GM23248 (cell line): ENCODE measurements at regions not wholly inside any gene's neighbourhood (a gene's known extent, or its start where the extent isn't known, plus 50 kb on each side); places are given as distances from the start of the nearest gene placed in this dataset.
A peak's percentile ranks its signal among the peaks of the same experiment; 100 is the strongest.

ENCODE experiments used
- DNase-seq: peaks from one replicate; pipeline ENCODE4 v3.0.0-alpha.2; 2015
- H2AFZ ChIP-seq: fragments of 200-600 bp; sonication (generic); 2 replicates; pipeline ENCODE4 v1.6.1; 2016; ENCODE audit warnings: antibody characterized with exemption
- H3F3A ChIP-seq: fragments of 200-600 bp; sonication (generic); 2 replicates; pipeline ENCODE4 v1.6.1; 2016; ENCODE audit warnings: mild to moderate bottlenecking, antibody characterized with exemption, mixed run types; ENCODE audit not compliant: insufficient read depth
- H3K27ac ChIP-seq: fragments of 200-600 bp; sonication (generic); 2 replicates; pipeline ENCODE4 v1.5.1; 2016; ENCODE audit warnings: mild to moderate bottlenecking
- H3K27me3 ChIP-seq: fragments of 200-600 bp; sonication (generic); replicated peaks from 2 replicates; pipeline ENCODE4 v1.6.1; 2016; ENCODE audit warnings: mild to moderate bottlenecking; ENCODE audit not compliant: insufficient read depth
- H3K36me3 ChIP-seq: fragments of 200-600 bp; sonication (generic); 2 replicates; pipeline ENCODE4 v1.6.1; 2016; ENCODE audit warnings: low read depth, mild to moderate bottlenecking
- H3K4me1 ChIP-seq: fragments of 200-600 bp; sonication (generic); 2 replicates; pipeline ENCODE4 v1.6.1; 2016; ENCODE audit warnings: mild to moderate bottlenecking; ENCODE audit not compliant: insufficient read depth
- H3K4me2 ChIP-seq: fragments of 200-600 bp; sonication (generic); one replicate; pipeline ENCODE4 v1.6.1; 2016; ENCODE audit warnings: mild to moderate bottlenecking; ENCODE audit not compliant: unreplicated experiment
- H3K4me3 ChIP-seq: fragments of 200-600 bp; sonication (generic); 2 replicates; pipeline ENCODE4 v1.5.1; 2016; ENCODE audit warnings: mild to moderate bottlenecking
- H3K79me2 ChIP-seq: fragments of 200-600 bp; sonication (generic); 2 replicates; pipeline ENCODE4 v1.6.1; 2016; ENCODE audit warnings: mild to moderate bottlenecking; ENCODE audit not compliant: insufficient read depth
- H3K9ac ChIP-seq: fragments of 200-600 bp; sonication (generic); 2 replicates; pipeline ENCODE4 v1.6.1; 2016; ENCODE audit warnings: mild to moderate bottlenecking
- H3K9me2 ChIP-seq: fragments of 200-600 bp; sonication (generic); 2 replicates; pipeline ENCODE4 v1.6.1; 2016; ENCODE audit warnings: mixed run types, mild to moderate bottlenecking, moderate library complexity; ENCODE audit not compliant: insufficient read depth
- H3K9me3 ChIP-seq: fragments of 200-600 bp; sonication (generic); one replicate; pipeline ENCODE4 v1.6.1; 2017; ENCODE audit warnings: low read depth
- H4K20me1 ChIP-seq: fragments of 200-600 bp; sonication (generic); 2 replicates; pipeline ENCODE4 v1.6.0; 2016; ENCODE audit not compliant: insufficient read depth
- EZH2 ChIP-seq: fragments of 200-600 bp; sonication (generic); IDR thresholded peaks from 2 replicates; pipeline ENCODE4 v1.6.1; 2018; ENCODE audit warnings: antibody characterized with exemption, mild to moderate bottlenecking; ENCODE audit not compliant: insufficient read depth, poor library complexity, severe bottlenecking
- EZH2phosphoT487 ChIP-seq: fragments of 200-600 bp; sonication (generic); IDR thresholded peaks from 2 replicates; pipeline ENCODE4 v1.6.1; 2018; ENCODE audit warnings: antibody characterized with exemption, moderate library complexity, mild to moderate bottlenecking, low read depth; ENCODE audit not compliant: insufficient read depth
- WGBS, 2 experiments: methylation state at CpG; one replicate each; pipeline ENCODE4 v1.1.6; 2015 to 2017; ENCODE audit warnings: low lambda C conversion rate in 2 of 2, low coverage in 1 of 2; ENCODE audit errors: missing lambda C conversion rate in 2 of 2; 5-methylcytosine and 5-hydroxymethylcytosine counted together
- in situ Hi-C: fragments of 300-500 bp; cut with MboI; formaldehyde crosslinking; loops from 2 replicates; pipeline ENCODE4 v1.15.0; 2020

GRCh38 chr4:19803406-19803805 is 448.3 kb upstream of the SLIT2 start:
- 79 to 90% methylated on average over 2 of the region's 2 CpGs for WGBS, 2 experiments
- Histone ChIP-seq H3K4me2 (no peak overlapping the region), H3K27ac (no peak overlapping the region), H2AFZ (no peak overlapping the region), H3K36me3 (no peaks in the 10 kb centered on the region), H3K4me1 (peaks cover 29% of the 10 kb centered on the region), H3K79me2 (no peaks in the 10 kb centered on the region), H4K20me1 (no peaks in the 10 kb centered on the region), H3K4me3 (no peak overlapping the region), H3K27me3 (no peaks in the 10 kb centered on the region), H3K9ac (no peak overlapping the region), H3F3A (peaks cover under 1% of the 10 kb centered on the region; the same call in 1 of the 2 replicates), H3K9me3 (no peaks in the 10 kb centered on the region), H3K9me2 (no peaks in the 10 kb centered on the region)
- no peak for TF ChIP-seq EZH2phosphoT487
- TF ChIP-seq EZH2: no peak
- peak; percentile 48 for DNase-seq
- in situ Hi-C loops: no loop called here

DNA sequence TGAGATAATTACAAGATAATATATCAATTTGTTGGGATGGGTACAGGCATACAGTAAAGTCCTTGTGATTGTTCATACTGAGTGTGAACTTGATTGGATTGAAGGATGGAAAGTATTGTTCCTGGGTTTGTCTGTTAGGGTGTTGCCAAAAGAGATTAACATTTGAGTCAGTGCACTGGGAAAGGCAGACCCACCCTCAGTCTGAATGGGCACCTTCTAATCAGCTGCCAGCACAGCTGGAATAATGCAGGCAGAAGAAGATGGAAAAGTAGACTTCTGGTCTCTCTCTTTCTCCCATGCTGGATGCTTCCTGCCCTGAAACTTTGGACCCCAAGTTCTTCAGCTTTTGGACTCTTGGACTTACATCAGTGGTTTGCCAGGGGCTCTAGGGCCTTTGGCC is 457.9 kb upstream of the SLIT2 start:
- in situ Hi-C loops: no loop called here
- H3K27ac ChIP-seq: no peak overlapping the region

GRCh38 chr4:19791422-19792123 is 460.1 kb upstream of the SLIT2 start:
- no peaks in the 10 kb centered on the region for H3K36me3 ChIP-seq
- no peak overlapping the region for H3K9ac ChIP-seq
- H3K79me2 ChIP-seq: no peaks in the 10 kb centered on the region
- H4K20me1 ChIP-seq: no peaks in the 10 kb centered on the region
- H3K4me3 ChIP-seq: no peak overlapping the region
- H3K9me2 ChIP-seq: no peaks in the 10 kb centered on the region
- H3F3A ChIP-seq: no peaks in the 10 kb centered on the region
- no peaks in the 10 kb centered on the region for H3K9me3 ChIP-seq
- 87 to 88% methylated on average over 5 of the region's 5 CpGs for WGBS, 2 experiments
- H3K27ac ChIP-seq: no peak overlapping the region
- no peaks in the 10 kb centered on the region for H3K27me3 ChIP-seq
- peak; percentile 21 for DNase-seq
- no peaks in the 10 kb centered on the region for H3K4me1 ChIP-seq
- TF ChIP-seq EZH2phosphoT487: no peak
- TF ChIP-seq EZH2: no peak
- in situ Hi-C loops: no loop called here
- no peak overlapping the region for H3K4me2 ChIP-seq
- H2AFZ ChIP-seq: no peak overlapping the region

More for the DNA sequence above, 457.9 kb upstream of the SLIT2 start:
- Histone ChIP-seq H3K4me1 (no peaks in the 10 kb centered on the region), H3K9me2 (no peaks in the 10 kb centered on the region), H4K20me1 (no peaks in the 10 kb centered on the region), H3F3A (no peaks in the 10 kb centered on the region), H3K36me3 (no peaks in the 10 kb centered on the region), H3K9me3 (no peaks in the 10 kb centered on the region), H3K79me2 (no peaks in the 10 kb centered on the region), H3K9ac (no peak overlapping the region), H3K4me2 (no peak overlapping the region), H3K4me3 (no peak overlapping the region), H3K27me3 (no peaks in the 10 kb centered on the region), H2AFZ (no peak overlapping the region)
- no peak for DNase-seq
- no peak for TF ChIP-seq EZH2
- no peak for TF ChIP-seq EZH2phosphoT487

DNA sequence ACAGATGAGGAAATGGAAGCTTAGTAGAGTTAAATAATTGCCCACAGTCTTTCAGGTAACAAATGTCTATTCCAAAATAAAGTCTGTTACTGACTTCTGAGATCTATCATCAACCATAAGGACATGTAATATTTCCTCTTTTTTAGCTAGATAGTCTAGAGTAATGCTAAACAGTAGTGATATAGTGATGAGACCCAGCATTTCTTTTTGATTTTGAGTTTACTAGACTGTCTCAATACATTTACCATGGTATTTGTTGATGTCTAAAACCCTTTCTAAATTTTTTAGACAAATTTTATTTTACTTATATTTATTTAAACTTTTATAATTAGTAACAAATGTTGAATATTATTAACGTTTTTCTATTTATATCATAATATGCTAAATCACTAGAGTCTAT is 465.1 kb upstream of the SLIT2 start:
- Histone ChIP-seq H3K9me3 (no peaks in the 10 kb centered on the region), H3K9ac (no peak overlapping the region), H3K36me3 (no peaks in the 10 kb centered on the region), H3F3A (no peaks in the 10 kb centered on the region), H3K4me2 (no peak overlapping the region), H3K27ac (no peak overlapping the region), H3K9me2 (no peaks in the 10 kb centered on the region), H3K27me3 (no peaks in the 10 kb centered on the region), H4K20me1 (no peaks in the 10 kb centered on the region), H3K79me2 (no peaks in the 10 kb centered on the region), H3K4me1 (no peaks in the 10 kb centered on the region), H3K4me3 (no peak overlapping the region), H2AFZ (no peak overlapping the region)
- TF ChIP-seq EZH2phosphoT487 (no peak), EZH2 (no peak)
- DNase-seq: no peak
- WGBS, 2 experiments: 30 to 49% methylated on average over 1 of the region's 1 CpG
- in situ Hi-C loops: no loop called here
